ENCODE measurements at regions not wholly inside any gene's neighbourhood (a gene's known extent, or its start where the extent isn't known, plus 50 kb on each side); places are given as distances from the start of the nearest gene placed in this dataset.

DNA sequence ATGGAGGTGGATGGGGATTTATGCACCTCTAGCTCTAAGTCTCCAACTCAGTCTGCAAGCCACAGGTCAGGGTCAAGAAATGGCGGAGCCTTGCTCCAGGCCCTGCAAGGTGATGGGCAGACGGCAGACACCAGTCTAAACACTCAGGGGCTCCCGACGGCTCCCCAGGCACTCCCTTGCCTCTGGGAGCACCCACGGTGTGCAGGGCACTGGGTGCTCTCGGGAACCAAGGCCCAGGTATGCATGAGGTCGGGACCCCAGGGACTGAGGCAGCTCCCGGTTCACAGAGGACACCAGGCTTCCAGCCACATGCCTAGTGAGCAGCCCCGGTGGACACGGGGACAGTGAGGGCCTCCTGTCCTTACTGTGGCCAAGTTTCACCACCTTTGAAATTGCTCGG is 53.1 kb upstream of the TTC34 start:
- ATAC-seq (no peak), DNase-seq (no peak)
- Histone ChIP-seq H3K27ac (ENCODE audit: low read length) (no peak overlapping the region), H3K4me2 (ENCODE audit: low read length) (no peak overlapping the region), H3K79me2 (ENCODE audit: low read length) (no peaks in the 10 kb centered on the region), H3K4me1 (ENCODE audit: insufficient read depth, low read length) (no peaks in the 10 kb centered on the region), H3K9me3 (ENCODE audit: low read length) (no peaks in the 10 kb centered on the region; the same call in 1 of the 2 replicates), H3K27me3 (ENCODE audit: low read length) (peaks cover 90% of the 10 kb centered on the region), H3K9me2 (replicated peaks; ENCODE audit: low read length) (no peaks in the 10 kb centered on the region), H4K20me1 (ENCODE audit: low read length) (no peaks in the 10 kb centered on the region), H3F3A (ENCODE audit: low read length, unreplicated experiment) (no peaks in the 10 kb centered on the region), H3K36me3 (ENCODE audit: low read depth, low read length) (no peaks in the 10 kb centered on the region), H3K4me3 (ENCODE audit: low read length) (no peak overlapping the region), H3K9ac (ENCODE audit: low read length) (no peak overlapping the region), H2AFZ (ENCODE audit: low read length) (no peak overlapping the region)
- intact Hi-C loops (cut with micrococcal nuclease): no loop called here
- POLR2A ChIA-PET (ENCODE audit: unreplicated experiment): no interaction called here
- CTCF ChIA-PET: no interaction called here
- TF ChIP-seq EZH2phosphoT487 (IDR thresholded peaks at IDR 0.05; ENCODE audit: borderline replicate concordance, low read length) (no peak), EZH2 (IDR thresholded peaks at IDR 0.05; ENCODE audit: low read length, unreplicated experiment) (no peak)
- TF ChIP-seq, protein P1, sequence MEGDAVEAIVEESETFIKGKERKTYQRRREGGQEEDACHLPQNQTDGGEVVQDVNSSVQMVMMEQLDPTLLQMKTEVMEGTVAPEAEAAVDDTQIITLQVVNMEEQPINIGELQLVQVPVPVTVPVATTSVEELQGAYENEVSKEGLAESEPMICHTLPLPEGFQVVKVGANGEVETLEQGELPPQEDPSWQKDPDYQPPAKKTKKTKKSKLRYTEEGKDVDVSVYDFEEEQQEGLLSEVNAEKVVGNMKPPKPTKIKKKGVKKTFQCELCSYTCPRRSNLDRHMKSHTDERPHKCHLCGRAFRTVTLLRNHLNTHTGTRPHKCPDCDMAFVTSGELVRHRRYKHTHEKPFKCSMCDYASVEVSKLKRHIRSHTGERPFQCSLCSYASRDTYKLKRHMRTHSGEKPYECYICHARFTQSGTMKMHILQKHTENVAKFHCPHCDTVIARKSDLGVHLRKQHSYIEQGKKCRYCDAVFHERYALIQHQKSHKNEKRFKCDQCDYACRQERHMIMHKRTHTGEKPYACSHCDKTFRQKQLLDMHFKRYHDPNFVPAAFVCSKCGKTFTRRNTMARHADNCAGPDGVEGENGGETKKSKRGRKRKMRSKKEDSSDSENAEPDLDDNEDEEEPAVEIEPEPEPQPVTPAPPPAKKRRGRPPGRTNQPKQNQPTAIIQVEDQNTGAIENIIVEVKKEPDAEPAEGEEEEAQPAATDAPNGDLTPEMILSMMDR (conservative IDR thresholded peaks at IDR 0.05; ENCODE audit: low read depth, low read length): no peak
- no TSS peak for BruUV-seq (replicated peaks)

GRCh38 chr1:2855206-2856065 is 53.9 kb upstream of the TTC34 start:
- no peaks in the 10 kb centered on the region for H4K20me1 ChIP-seq (ENCODE audit: low read length)
- BruUV-seq (replicated peaks): no TSS peak
- no peaks in the 10 kb centered on the region for H3F3A ChIP-seq (ENCODE audit: low read length, unreplicated experiment)
- no peak for DNase-seq
- no peak overlapping the region for H3K9ac ChIP-seq (ENCODE audit: low read length)
- POLR2A ChIA-PET (ENCODE audit: unreplicated experiment): no interaction called here
- no peak for ATAC-seq
- H3K9me3 ChIP-seq (ENCODE audit: low read length): no peaks in the 10 kb centered on the region; the same call in 1 of the 2 replicates
- H2AFZ ChIP-seq (ENCODE audit: low read length): no peak overlapping the region
- H3K9me2 ChIP-seq (replicated peaks; ENCODE audit: low read length): no peaks in the 10 kb centered on the region
- CTCF ChIA-PET: no interaction called here
- peaks cover 90% of the 10 kb centered on the region for H3K27me3 ChIP-seq (ENCODE audit: low read length)
- no peak for TF ChIP-seq EZH2phosphoT487 (IDR thresholded peaks at IDR 0.05; ENCODE audit: borderline replicate concordance, low read length)
- peak; percentile 63 for TF ChIP-seq EZH2 (IDR thresholded peaks at IDR 0.05; ENCODE audit: low read length, unreplicated experiment)
- H3K27ac ChIP-seq (ENCODE audit: low read length): no peak overlapping the region
- H3K4me3 ChIP-seq (ENCODE audit: low read length): no peak overlapping the region
- no peak overlapping the region for H3K4me2 ChIP-seq (ENCODE audit: low read length)
- no peaks in the 10 kb centered on the region for H3K36me3 ChIP-seq (ENCODE audit: low read depth, low read length)
- intact Hi-C loops (cut with micrococcal nuclease): no loop called here
- no peaks in the 10 kb centered on the region for H3K4me1 ChIP-seq (ENCODE audit: insufficient read depth, low read length)
- H3K79me2 ChIP-seq (ENCODE audit: low read length): no peaks in the 10 kb centered on the region

- Histone ChIP-seq H4K20me1 (ENCODE audit: low read length) (no peaks in the 10 kb centered on the region), H3K9me2 (replicated peaks; ENCODE audit: low read length) (no peaks in the 10 kb centered on the region), H3K4me3 (ENCODE audit: low read length) (no peak overlapping the region), H3F3A (ENCODE audit: low read length, unreplicated experiment) (no peaks in the 10 kb centered on the region), H3K9me3 (ENCODE audit: low read length) (no peaks in the 10 kb centered on the region; the same call in 1 of the 2 replicates), H3K79me2 (ENCODE audit: low read length) (no peaks in the 10 kb centered on the region), H3K36me3 (ENCODE audit: low read depth, low read length) (no peaks in the 10 kb centered on the region), H3K4me1 (ENCODE audit: insufficient read depth, low read length) (no peaks in the 10 kb centered on the region), H3K27ac (ENCODE audit: low read length) (no peak overlapping the region), H2AFZ (ENCODE audit: low read length) (no peak overlapping the region), H3K27me3 (ENCODE audit: low read length) (peaks cover 90% of the 10 kb centered on the region), H3K4me2 (ENCODE audit: low read length) (no peak overlapping the region), H3K9ac (ENCODE audit: low read length) (no peak overlapping the region)
- no peak for TF ChIP-seq EZH2phosphoT487 (IDR thresholded peaks at IDR 0.05; ENCODE audit: borderline replicate concordance, low read length)
- TF ChIP-seq EZH2 (IDR thresholded peaks at IDR 0.05; ENCODE audit: low read length, unreplicated experiment): no peak
- TF ChIP-seq, protein P1 (conservative IDR thresholded peaks at IDR 0.05; ENCODE audit: low read depth, low read length): no peak
- no peak for ATAC-seq
- CTCF ChIA-PET: no interaction called here
- BruUV-seq (replicated peaks): no TSS peak
- no peak for DNase-seq
- intact Hi-C loops (cut with micrococcal nuclease): no loop called here
- POLR2A ChIA-PET (ENCODE audit: unreplicated experiment): no interaction called here
These were observed 54.5 kb upstream of the TTC34 start for GRCh38 chr1:2856066-2856390.

All from PC-3 (cell line).